Limb (tissue), 2 donors: ENCODE measurements at regions not wholly inside any gene's neighbourhood (a gene's known extent, or its start where the extent isn't known, plus 50 kb on each side); places are given as distances from the start of the nearest gene placed in this dataset.
"Not testable (repeated sequence)": the region's sequence is repeated elsewhere in the genome, so short reads cannot be mapped to it uniquely, and the experiment has no call there.

Source experiments
- DNase-seq, 2 donors: peaks; one replicate each; pipeline ENCODE4 v3.0.0-alpha.2; 2016; ENCODE audit errors: extremely low spot score in 2 of 2

GRCh38 chr5:106827061-106827460 lies 843.7 kb downstream of the EFNA5 start:
- no peak for DNase-seq

DNA sequence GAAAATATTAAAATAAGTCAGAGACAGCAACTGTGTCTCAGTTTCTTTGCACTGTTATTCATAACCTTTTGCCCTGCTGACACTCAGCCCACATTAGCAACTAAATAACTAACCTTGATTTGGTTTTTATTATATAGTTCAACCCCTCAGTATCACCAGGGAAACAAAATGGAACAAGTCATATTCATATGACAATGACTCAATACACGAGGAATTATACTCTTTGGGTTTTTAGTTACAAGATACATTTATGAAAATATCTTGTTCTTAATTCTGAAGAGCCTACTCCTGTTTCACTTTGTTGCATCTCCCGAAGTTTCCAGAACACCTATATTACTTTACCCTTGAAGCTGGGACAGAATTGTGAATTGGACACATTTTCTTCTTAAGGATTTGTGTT lies 845.4 kb downstream of the EFNA5 start:
- DNase-seq, result no peak

- DNase-seq, result no peak
Measured at GRCh38 chr5:106822851-106823250, 847.9 kb downstream of the EFNA5 start.

- no peak for DNase-seq
Measured at GRCh38 chr5:106818552-106818951, 852.2 kb downstream of the EFNA5 start.

- DNase-seq, result no peak
Measured at GRCh38 chr5:106814961-106815360, 855.8 kb downstream of the EFNA5 start.

GRCh38 chr5:106801554-106801953 lies 869.2 kb downstream of the EFNA5 start:
- no peak for DNase-seq

GRCh38 chr5:106797996-106798395 lies 872.7 kb downstream of the EFNA5 start:
- no peak for DNase-seq

- DNase-seq, result no peak
Measured at GRCh38 chr5:106796081-106796480, 874.7 kb downstream of the EFNA5 start.

GRCh38 chr5:106784846-106785245 lies 885.9 kb downstream of the EFNA5 start:
- DNase-seq, result no peak

DNA sequence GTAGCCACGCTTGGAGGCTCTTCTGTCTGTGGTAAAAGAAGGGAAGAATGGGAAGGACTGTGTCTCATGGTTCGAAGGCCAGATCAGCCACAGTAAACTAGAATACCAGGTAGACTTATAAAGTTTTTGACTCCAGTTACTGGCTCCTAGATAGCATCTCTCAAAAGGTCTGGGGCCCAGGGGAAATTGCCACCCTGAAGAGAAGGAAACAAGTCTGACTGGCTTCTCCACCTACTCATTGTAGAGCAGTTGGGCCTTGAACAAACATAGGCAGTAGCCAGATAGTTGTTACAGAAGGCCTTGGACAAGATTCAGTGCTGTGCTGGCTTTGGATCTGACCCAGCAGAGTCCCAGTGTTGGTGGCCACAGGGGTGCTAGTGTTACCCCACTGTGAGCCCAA lies 890.4 kb downstream of the EFNA5 start:
- no peak for DNase-seq

GRCh38 chr5:106776515-106776914 lies 894.2 kb downstream of the EFNA5 start:
- not testable (repeated sequence) for DNase-seq

GRCh38 chr5:106768392-106768791 lies 902.3 kb downstream of the EFNA5 start:
- DNase-seq, result no peak

GRCh38 chr5:106766916-106767315 lies 903.8 kb downstream of the EFNA5 start:
- DNase-seq, result no peak

- no peak for DNase-seq
Measured at GRCh38 chr5:106759581-106759980, 911.2 kb downstream of the EFNA5 start.

GRCh38 chr5:106759152-106759551 lies 911.6 kb downstream of the EFNA5 start:
- DNase-seq, result no peak

DNA sequence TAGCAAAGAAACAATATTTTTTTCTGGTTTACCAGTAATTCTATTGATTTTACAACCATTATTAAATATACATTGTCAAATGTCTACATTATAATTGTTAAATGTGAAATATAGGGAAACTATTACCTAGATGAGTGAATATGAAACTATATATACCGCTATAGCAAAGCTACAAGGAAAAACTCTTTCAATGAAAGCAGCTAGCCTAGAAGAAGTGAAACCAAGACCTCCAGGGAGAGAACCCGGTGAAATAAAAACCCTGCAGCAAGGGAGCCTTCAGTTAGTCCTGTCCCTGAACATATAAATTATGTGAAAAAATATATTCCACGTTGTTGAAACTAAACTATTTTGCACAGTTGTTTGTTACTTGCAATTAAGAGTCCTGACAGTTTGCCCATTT lies 913.1 kb downstream of the EFNA5 start:
- no peak for DNase-seq

- no peak for DNase-seq
Measured at GRCh38 chr5:106755789-106756188, 914.9 kb downstream of the EFNA5 start.

DNA sequence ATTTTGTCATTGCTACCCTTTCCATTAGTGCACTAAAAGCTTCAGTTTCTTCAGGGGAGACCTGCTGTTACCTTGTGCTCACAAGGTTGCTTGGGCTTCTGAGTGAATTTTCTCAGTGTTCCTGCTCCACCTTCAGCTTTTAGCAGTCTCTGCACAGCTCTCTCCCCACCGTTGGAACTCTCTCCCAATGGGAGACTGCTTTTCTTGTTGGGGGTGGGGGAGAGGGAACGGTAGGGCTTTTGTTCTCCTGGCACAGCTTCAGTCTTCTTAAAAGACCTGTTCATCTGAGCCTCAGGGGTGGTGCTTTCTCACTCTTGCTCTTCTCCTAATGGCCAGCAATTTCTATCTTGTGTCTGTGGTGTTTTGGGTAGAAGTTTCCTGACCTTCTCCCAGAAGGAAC lies 915.7 kb downstream of the EFNA5 start:
- no peak for DNase-seq

- DNase-seq, result no peak
Measured at GRCh38 chr5:106749826-106750225, 920.9 kb downstream of the EFNA5 start.

GRCh38 chr5:106739127-106739526 lies 931.6 kb downstream of the EFNA5 start:
- no peak for DNase-seq

DNA sequence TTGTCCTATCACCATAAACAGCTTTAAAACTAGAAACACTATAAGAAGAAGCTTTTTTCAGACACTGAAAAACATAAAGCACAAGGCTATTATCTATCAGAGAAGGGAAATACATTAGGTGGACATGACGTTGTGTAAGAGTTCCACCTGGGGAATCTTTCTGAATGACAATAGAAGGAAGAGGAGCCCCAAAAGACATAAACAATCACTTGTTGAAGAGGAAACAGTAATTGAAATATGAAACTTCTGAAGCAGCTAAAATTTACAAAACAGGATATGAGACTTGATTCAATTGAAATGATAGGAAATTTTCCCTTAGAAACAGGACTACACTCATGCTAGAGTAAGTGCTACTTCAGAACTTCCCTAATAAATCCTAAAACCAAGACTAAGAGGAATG lies 933.6 kb downstream of the EFNA5 start:
- no peak for DNase-seq

- DNase-seq, result no peak
Measured at GRCh38 chr5:106732624-106733023, 938.1 kb downstream of the EFNA5 start.

DNA sequence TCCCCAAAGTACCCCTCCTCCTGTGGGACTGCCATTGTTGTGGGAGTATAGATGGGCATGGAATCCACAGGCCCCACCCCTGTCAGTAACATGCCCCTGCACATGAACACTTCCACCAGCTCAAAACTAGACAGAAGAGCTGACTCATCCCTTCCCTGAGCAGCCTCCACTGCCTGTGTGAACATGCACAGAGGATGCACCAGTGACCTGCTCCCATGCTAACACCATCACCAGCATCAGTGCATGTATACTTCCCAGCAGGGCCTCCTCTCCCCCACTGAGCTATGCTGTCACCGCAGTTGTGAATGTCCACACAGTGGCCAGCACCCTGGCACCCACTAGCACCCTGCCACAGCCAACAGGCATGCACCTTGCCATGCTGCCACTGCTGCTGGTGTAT lies 939.8 kb downstream of the EFNA5 start:
- DNase-seq, result no peak

GRCh38 chr5:106730506-106730905 lies 940.2 kb downstream of the EFNA5 start:
- DNase-seq, result no peak

- no peak for DNase-seq
Measured at GRCh38 chr5:106728208-106728607, 942.5 kb downstream of the EFNA5 start.
